ENCODE measurements at regions not wholly inside any gene's neighbourhood (a gene's known extent, or its start where the extent isn't known, plus 50 kb on each side); places are given as distances from the start of the nearest gene placed in this dataset.

DNA sequence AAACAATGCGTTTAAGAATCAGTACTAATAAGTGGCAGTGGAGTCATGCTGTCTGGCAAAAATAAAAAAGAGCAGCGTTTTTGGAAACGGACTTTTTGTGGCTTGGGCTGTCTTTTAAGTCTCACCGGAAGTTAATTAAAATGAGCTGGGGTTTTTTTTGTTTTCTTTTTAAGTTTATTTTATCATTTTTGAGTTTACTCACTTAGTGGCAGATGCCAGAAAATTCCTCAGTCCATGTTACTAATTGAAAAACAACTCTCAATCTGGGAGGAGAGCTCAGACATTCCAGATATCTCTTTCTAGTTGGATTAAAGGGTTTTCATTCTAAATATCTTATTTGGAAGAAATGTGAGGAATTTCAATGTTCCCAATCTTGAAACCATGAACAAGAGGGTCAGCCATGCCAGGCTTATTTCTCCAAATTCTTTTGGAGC, 133.8 kb upstream of the AGR3 start:
- Histone ChIP-seq H3K4me2 (ENCODE audit: low read length) (no peak overlapping the region), H3K4me3 (ENCODE audit: low read depth, low read length) (no peak overlapping the region), H2AFZ (no peak overlapping the region), H3K36me3 (ENCODE audit: control insufficient read depth, insufficient read depth, low read length) (no peaks in the 10 kb centered on the region), H3K27me3 (ENCODE audit: control insufficient read depth, insufficient read depth, low read length) (no peaks in the 10 kb centered on the region), H3K27ac (no peak overlapping the region), H3K9me3 (ENCODE audit: control insufficient read depth, low read length) (no peaks in the 10 kb centered on the region), H3K79me2 (no peaks in the 10 kb centered on the region), H3K9ac (no peak overlapping the region), H3K4me1 (peaks cover 5% of the 10 kb centered on the region)
- TF ChIP-seq, protein P1, sequence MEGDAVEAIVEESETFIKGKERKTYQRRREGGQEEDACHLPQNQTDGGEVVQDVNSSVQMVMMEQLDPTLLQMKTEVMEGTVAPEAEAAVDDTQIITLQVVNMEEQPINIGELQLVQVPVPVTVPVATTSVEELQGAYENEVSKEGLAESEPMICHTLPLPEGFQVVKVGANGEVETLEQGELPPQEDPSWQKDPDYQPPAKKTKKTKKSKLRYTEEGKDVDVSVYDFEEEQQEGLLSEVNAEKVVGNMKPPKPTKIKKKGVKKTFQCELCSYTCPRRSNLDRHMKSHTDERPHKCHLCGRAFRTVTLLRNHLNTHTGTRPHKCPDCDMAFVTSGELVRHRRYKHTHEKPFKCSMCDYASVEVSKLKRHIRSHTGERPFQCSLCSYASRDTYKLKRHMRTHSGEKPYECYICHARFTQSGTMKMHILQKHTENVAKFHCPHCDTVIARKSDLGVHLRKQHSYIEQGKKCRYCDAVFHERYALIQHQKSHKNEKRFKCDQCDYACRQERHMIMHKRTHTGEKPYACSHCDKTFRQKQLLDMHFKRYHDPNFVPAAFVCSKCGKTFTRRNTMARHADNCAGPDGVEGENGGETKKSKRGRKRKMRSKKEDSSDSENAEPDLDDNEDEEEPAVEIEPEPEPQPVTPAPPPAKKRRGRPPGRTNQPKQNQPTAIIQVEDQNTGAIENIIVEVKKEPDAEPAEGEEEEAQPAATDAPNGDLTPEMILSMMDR (IDR thresholded peaks at IDR 0.05), result no peak

GRCh38 chr7:17016402-17017010, 134.7 kb upstream of the AGR3 start:
- no peaks in the 10 kb centered on the region for H3K9me3 ChIP-seq (ENCODE audit: control insufficient read depth, low read length)
- TF ChIP-seq, protein P1 (IDR thresholded peaks at IDR 0.05), result no peak
- no peak overlapping the region for H3K9ac ChIP-seq
- H3K4me1 ChIP-seq, result peaks cover 5% of the 10 kb centered on the region
- H3K27ac ChIP-seq, result no peak overlapping the region
- H3K36me3 ChIP-seq (ENCODE audit: control insufficient read depth, insufficient read depth, low read length), result no peaks in the 10 kb centered on the region
- no peaks in the 10 kb centered on the region for H3K27me3 ChIP-seq (ENCODE audit: control insufficient read depth, insufficient read depth, low read length)
- no peak overlapping the region for H2AFZ ChIP-seq
- H3K4me3 ChIP-seq (ENCODE audit: low read depth, low read length), result no peak overlapping the region
- no peaks in the 10 kb centered on the region for H3K79me2 ChIP-seq
- H3K4me2 ChIP-seq (ENCODE audit: low read length), result no peak overlapping the region

GRCh38 chr7:17019106-17019505, 137.3 kb upstream of the AGR3 start:
- H2AFZ ChIP-seq, result no peak overlapping the region
- H3K9me3 ChIP-seq (ENCODE audit: control insufficient read depth, low read length), result no peaks in the 10 kb centered on the region
- TF ChIP-seq, protein P1 (IDR thresholded peaks at IDR 0.05), result no peak
- no peak overlapping the region for H3K9ac ChIP-seq
- H3K4me2 ChIP-seq (ENCODE audit: low read length), result no peak overlapping the region
- no peaks in the 10 kb centered on the region for H3K27me3 ChIP-seq (ENCODE audit: control insufficient read depth, insufficient read depth, low read length)
- no peak overlapping the region for H3K4me3 ChIP-seq (ENCODE audit: low read depth, low read length)
- no peaks in the 10 kb centered on the region for H3K36me3 ChIP-seq (ENCODE audit: control insufficient read depth, insufficient read depth, low read length)
- H3K79me2 ChIP-seq, result no peaks in the 10 kb centered on the region
- no peak overlapping the region for H3K27ac ChIP-seq
- H3K4me1 ChIP-seq, result peaks cover 5% of the 10 kb centered on the region

GRCh38 chr7:17020250-17020649, 138.5 kb upstream of the AGR3 start:
- TF ChIP-seq, protein P1 (IDR thresholded peaks at IDR 0.05), result no peak
- H3K4me3 ChIP-seq (ENCODE audit: low read depth, low read length), result no peak overlapping the region
- no peak overlapping the region for H3K27ac ChIP-seq

GRCh38 chr7:17021205-17021604, 139.4 kb upstream of the AGR3 start:
- no peaks in the 10 kb centered on the region for H3K79me2 ChIP-seq
- H3K4me1 ChIP-seq, result peaks cover 5% of the 10 kb centered on the region
- H3K27me3 ChIP-seq (ENCODE audit: control insufficient read depth, insufficient read depth, low read length), result no peaks in the 10 kb centered on the region
- H3K36me3 ChIP-seq (ENCODE audit: control insufficient read depth, insufficient read depth, low read length), result no peaks in the 10 kb centered on the region
- no peak overlapping the region for H3K4me3 ChIP-seq (ENCODE audit: low read depth, low read length)
- TF ChIP-seq, protein P1 (IDR thresholded peaks at IDR 0.05), result no peak
- H3K9me3 ChIP-seq (ENCODE audit: control insufficient read depth, low read length), result no peaks in the 10 kb centered on the region
- no peak overlapping the region for H3K4me2 ChIP-seq (ENCODE audit: low read length)
- no peak overlapping the region for H2AFZ ChIP-seq
- H3K27ac ChIP-seq, result no peak overlapping the region
- H3K9ac ChIP-seq, result no peak overlapping the region

More at GRCh38 chr7:17020250-17020649, 138.5 kb upstream of the AGR3 start:
- Histone ChIP-seq H2AFZ (no peak overlapping the region), H3K36me3 (ENCODE audit: control insufficient read depth, insufficient read depth, low read length) (no peaks in the 10 kb centered on the region), H3K9me3 (ENCODE audit: control insufficient read depth, low read length) (no peaks in the 10 kb centered on the region), H3K4me2 (ENCODE audit: low read length) (no peak overlapping the region), H3K9ac (no peak overlapping the region), H3K27me3 (ENCODE audit: control insufficient read depth, insufficient read depth, low read length) (no peaks in the 10 kb centered on the region), H3K79me2 (no peaks in the 10 kb centered on the region), H3K4me1 (peaks cover 5% of the 10 kb centered on the region)

Measured in parathyroid adenoma (tissue), 2 donors.